ENCODE measurements at regions not wholly inside any gene's neighbourhood (a gene's known extent, or its start where the extent isn't known, plus 50 kb on each side); places are given as distances from the start of the nearest gene placed in this dataset.

- Histone ChIP-seq H3K27me3 (no peaks in the 10 kb centered on the region), H3K4me1 (no peaks in the 10 kb centered on the region), H3K9me3 (no peaks in the 10 kb centered on the region), H3K27ac (no peak overlapping the region), H3K4me3 (no peak overlapping the region), H3K36me3 (no peaks in the 10 kb centered on the region)
- WGBS, 2 donors (ENCODE audit: low coverage in 1 of 2): 85 to 100% methylated on average over 2 of the region's 2 CpGs
- DNase-seq: no peak
- intact Hi-C loops (cut with DNase I; ENCODE audit: low total_unique reads) (no loop called here), in situ Hi-C loops (cut with MboI; ENCODE audit: low pct_ligation_motif_present in 1 of 4, low pct_unique_long_range_greater_than_20kb in 1 of 4, low sequenced_read_pairs in 3 of 4) (no loop called here)
- TF ChIP-seq POLR2A (IDR thresholded peaks at IDR 0.05) (no peak), CTCF (IDR thresholded peaks at IDR 0.05) (no peak), POLR2AphosphoS5 (IDR thresholded peaks at IDR 0.05) (no peak), EP300 (IDR thresholded peaks at IDR 0.05; ENCODE audit: low read depth) (no peak)
Measured at GRCh38 chr21:26743524-26743923, 101.7 kb downstream of the ADAMTS1 start.

GRCh38 chr21:26739189-26739588 is 106.0 kb downstream of the ADAMTS1 start:
- TF ChIP-seq POLR2A (IDR thresholded peaks at IDR 0.05): no peak
- no peak for TF ChIP-seq CTCF (IDR thresholded peaks at IDR 0.05)
- TF ChIP-seq EP300 (IDR thresholded peaks at IDR 0.05; ENCODE audit: low read depth): no peak
- no peak for TF ChIP-seq POLR2AphosphoS5 (IDR thresholded peaks at IDR 0.05)
- in situ Hi-C loops (cut with MboI; ENCODE audit: low pct_ligation_motif_present in 1 of 4, low pct_unique_long_range_greater_than_20kb in 1 of 4, low sequenced_read_pairs in 3 of 4) (no loop called here), intact Hi-C loops (cut with DNase I; ENCODE audit: low total_unique reads) (no loop called here)
- Histone ChIP-seq H3K27me3 (no peaks in the 10 kb centered on the region), H3K4me1 (no peaks in the 10 kb centered on the region), H3K27ac (no peak overlapping the region), H3K36me3 (no peaks in the 10 kb centered on the region), H3K9me3 (no peaks in the 10 kb centered on the region), H3K4me3 (no peak overlapping the region)
- WGBS, 2 donors (ENCODE audit: low coverage in 1 of 2): 59 to 90% methylated on average over 1 of the region's 1 CpG
- no peak for DNase-seq

GRCh38 chr21:26736449-26736848 is 108.8 kb downstream of the ADAMTS1 start:
- H3K27ac ChIP-seq: no peak overlapping the region
- in situ Hi-C loops (cut with MboI; ENCODE audit: low pct_ligation_motif_present in 1 of 4, low pct_unique_long_range_greater_than_20kb in 1 of 4, low sequenced_read_pairs in 3 of 4) (no loop called here), intact Hi-C loops (cut with DNase I; ENCODE audit: low total_unique reads) (no loop called here)
- H3K36me3 ChIP-seq: no peaks in the 10 kb centered on the region
- DNase-seq: no peak
- 83 to 89% methylated on average over 1 of the region's 1 CpG for WGBS, 2 donors (ENCODE audit: low coverage in 1 of 2)
- no peaks in the 10 kb centered on the region for H3K27me3 ChIP-seq
- H3K4me1 ChIP-seq: no peaks in the 10 kb centered on the region
- no peak for TF ChIP-seq POLR2AphosphoS5 (IDR thresholded peaks at IDR 0.05)
- no peak for TF ChIP-seq CTCF (IDR thresholded peaks at IDR 0.05)
- TF ChIP-seq EP300 (IDR thresholded peaks at IDR 0.05; ENCODE audit: low read depth): no peak
- TF ChIP-seq POLR2A (IDR thresholded peaks at IDR 0.05): no peak
- H3K9me3 ChIP-seq: no peaks in the 10 kb centered on the region
- no peak overlapping the region for H3K4me3 ChIP-seq

- intact Hi-C loops (cut with DNase I; ENCODE audit: low total_unique reads): no loop called here
- Histone ChIP-seq H3K27ac (no peak overlapping the region), H3K36me3 (no peaks in the 10 kb centered on the region), H3K4me1 (no peaks in the 10 kb centered on the region), H3K4me3 (no peak overlapping the region), H3K27me3 (no peaks in the 10 kb centered on the region), H3K9me3 (no peaks in the 10 kb centered on the region)
- TF ChIP-seq POLR2A (IDR thresholded peaks at IDR 0.05) (no peak), POLR2AphosphoS5 (IDR thresholded peaks at IDR 0.05) (no peak), CTCF (IDR thresholded peaks at IDR 0.05) (peak; percentile 33 to 46 (median 44)), EP300 (IDR thresholded peaks at IDR 0.05; ENCODE audit: low read depth) (no peak)
- WGBS, 2 donors (ENCODE audit: low coverage in 1 of 2): 60% methylated on average over 10 of the region's 10 CpGs; no CpG with 5 or more reads in 1 of the 2 donors
- in situ Hi-C loops (cut with MboI; ENCODE audit: low pct_ligation_motif_present in 1 of 4, low pct_unique_long_range_greater_than_20kb in 1 of 4, low sequenced_read_pairs in 3 of 4): no loop called here
- DNase-seq: peak; percentile 21
Measured at GRCh38 chr21:26732432-26733221, 112.6 kb downstream of the ADAMTS1 start.

Measured in transverse colon (tissue), 4 donors.